ENCODE measurements at regions not wholly inside any gene's neighbourhood (a gene's known extent, or its start where the extent isn't known, plus 50 kb on each side); places are given as distances from the start of the nearest gene placed in this dataset.

GRCh38 chr6:144847916-144848315 is 562.8 kb downstream of the UTRN start (continued):
- TF ChIP-seq MXD4 (CRISPR knock-in tag; IDR thresholded peaks at IDR 0.05; ENCODE audit: borderline replicate concordance): no peak
- no peak for TF ChIP-seq PRRX2 (CRISPR knock-in tag; IDR thresholded peaks at IDR 0.05)
- TF ChIP-seq SMAD4 (CRISPR knock-in tag; IDR thresholded peaks at IDR 0.05): no peak
- TF ChIP-seq SOX15 (CRISPR knock-in tag; IDR thresholded peaks at IDR 0.05): no peak
- no peak for TF ChIP-seq E2F1 (CRISPR knock-in tag; IDR thresholded peaks at IDR 0.05)
- no peak for TF ChIP-seq CREM (CRISPR knock-in tag; IDR thresholded peaks at IDR 0.05)

DNA sequence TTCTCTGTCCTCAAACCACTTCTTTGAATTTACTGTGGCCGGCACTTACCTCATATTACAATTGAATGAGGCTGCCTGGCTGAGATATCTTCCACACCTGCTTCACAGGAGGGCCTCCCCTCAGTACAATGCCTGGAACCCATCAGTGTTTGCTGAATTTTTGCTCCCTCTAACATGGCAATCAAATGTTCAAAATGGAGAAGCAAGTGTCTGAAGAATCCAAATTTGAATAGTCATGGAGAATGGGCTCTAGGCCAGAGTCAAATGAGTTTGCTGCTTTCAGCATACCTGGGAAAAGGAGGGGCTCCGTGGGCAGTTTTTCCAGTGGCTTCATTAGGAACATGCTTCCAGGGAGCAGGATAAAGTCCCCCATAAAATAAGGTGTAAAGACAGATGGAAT is 564.8 kb downstream of the UTRN start:
- POLR2A ChIA-PET: no interaction called here
- CTCF ChIA-PET: no interaction called here
- H3K27ac Mint-ChIP-seq: no peak overlapping the region
- H3K27me3 Mint-ChIP-seq (ENCODE audit: low read depth): peaks cover 4% of the 10 kb centered on the region
- H3K4me3 Mint-ChIP-seq: no peak overlapping the region
- TF ChIP-seq, protein P1, sequence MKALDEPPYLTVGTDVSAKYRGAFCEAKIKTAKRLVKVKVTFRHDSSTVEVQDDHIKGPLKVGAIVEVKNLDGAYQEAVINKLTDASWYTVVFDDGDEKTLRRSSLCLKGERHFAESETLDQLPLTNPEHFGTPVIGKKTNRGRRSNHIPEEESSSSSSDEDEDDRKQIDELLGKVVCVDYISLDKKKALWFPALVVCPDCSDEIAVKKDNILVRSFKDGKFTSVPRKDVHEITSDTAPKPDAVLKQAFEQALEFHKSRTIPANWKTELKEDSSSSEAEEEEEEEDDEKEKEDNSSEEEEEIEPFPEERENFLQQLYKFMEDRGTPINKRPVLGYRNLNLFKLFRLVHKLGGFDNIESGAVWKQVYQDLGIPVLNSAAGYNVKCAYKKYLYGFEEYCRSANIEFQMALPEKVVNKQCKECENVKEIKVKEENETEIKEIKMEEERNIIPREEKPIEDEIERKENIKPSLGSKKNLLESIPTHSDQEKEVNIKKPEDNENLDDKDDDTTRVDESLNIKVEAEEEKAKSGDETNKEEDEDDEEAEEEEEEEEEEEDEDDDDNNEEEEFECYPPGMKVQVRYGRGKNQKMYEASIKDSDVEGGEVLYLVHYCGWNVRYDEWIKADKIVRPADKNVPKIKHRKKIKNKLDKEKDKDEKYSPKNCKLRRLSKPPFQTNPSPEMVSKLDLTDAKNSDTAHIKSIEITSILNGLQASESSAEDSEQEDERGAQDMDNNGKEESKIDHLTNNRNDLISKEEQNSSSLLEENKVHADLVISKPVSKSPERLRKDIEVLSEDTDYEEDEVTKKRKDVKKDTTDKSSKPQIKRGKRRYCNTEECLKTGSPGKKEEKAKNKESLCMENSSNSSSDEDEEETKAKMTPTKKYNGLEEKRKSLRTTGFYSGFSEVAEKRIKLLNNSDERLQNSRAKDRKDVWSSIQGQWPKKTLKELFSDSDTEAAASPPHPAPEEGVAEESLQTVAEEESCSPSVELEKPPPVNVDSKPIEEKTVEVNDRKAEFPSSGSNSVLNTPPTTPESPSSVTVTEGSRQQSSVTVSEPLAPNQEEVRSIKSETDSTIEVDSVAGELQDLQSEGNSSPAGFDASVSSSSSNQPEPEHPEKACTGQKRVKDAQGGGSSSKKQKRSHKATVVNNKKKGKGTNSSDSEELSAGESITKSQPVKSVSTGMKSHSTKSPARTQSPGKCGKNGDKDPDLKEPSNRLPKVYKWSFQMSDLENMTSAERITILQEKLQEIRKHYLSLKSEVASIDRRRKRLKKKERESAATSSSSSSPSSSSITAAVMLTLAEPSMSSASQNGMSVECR (CRISPR knock-in tag; IDR thresholded peaks at IDR 0.05; ENCODE audit: borderline replicate concordance): no peak
- ATAC-seq (no peak), DNase-seq (ENCODE audit: low spot score) (no peak)
- H3K9me3 Mint-ChIP-seq: 0 out of 2 replicates have a peak, but pooled peaks cover 6% of the 10 kb centered on the region
- peaks cover 27% of the 10 kb centered on the region for H3K36me3 Mint-ChIP-seq
- peaks cover 24% of the 10 kb centered on the region for H3K4me1 Mint-ChIP-seq

DNA sequence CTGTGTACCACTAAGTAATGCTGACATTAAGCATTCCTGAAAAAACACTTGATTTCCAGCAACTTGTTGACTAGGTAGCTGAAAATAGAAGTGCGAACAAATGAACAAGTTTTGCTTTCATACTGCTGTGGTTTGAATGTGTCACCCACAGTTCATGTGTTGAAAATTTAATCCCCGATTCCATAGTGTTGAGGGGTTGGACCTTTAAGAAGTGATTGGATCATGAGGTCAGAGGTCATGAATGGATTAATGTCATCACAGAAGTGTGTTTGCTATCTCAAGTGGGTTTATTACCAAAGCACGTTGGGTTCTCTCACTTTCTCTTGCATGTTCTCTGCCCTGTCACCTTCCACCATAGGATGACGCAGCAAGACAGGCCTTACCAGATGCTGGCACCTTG is 568.5 kb downstream of the UTRN start:
- Mint-ChIP-seq H3K27me3 (ENCODE audit: low read depth) (no peaks in the 10 kb centered on the region), H3K4me1 (peaks cover 11% of the 10 kb centered on the region), H3K4me3 (no peak overlapping the region), H3K27ac (no peak overlapping the region), H3K9me3 (peaks cover 26% of the 10 kb centered on the region), H3K36me3 (peaks cover 20% of the 10 kb centered on the region)
- ChIA-PET CTCF (no interaction called here), POLR2A (interaction anchor here (0.6 kb wide), 1 partner anchor 927 kb away, joined by 3 read pairs; no protein-coding TSS in a partner anchor)
- no peak for DNase-seq (ENCODE audit: low spot score)
- TF ChIP-seq TEAD4 (CRISPR knock-in tag; IDR thresholded peaks at IDR 0.05) (no peak), ZBTB21 (CRISPR knock-in tag; IDR thresholded peaks at IDR 0.05; ENCODE audit: borderline replicate concordance) (no peak), TEAD1 (CRISPR knock-in tag; IDR thresholded peaks at IDR 0.05) (no peak)
- ATAC-seq: no peak

GRCh38 chr6:144854654-144855053 is 569.5 kb downstream of the UTRN start:
- TF ChIP-seq ESRRA (CRISPR knock-in tag; IDR thresholded peaks at IDR 0.05; ENCODE audit: borderline replicate concordance) (no peak), ZSCAN18 (CRISPR knock-in tag; IDR thresholded peaks at IDR 0.05) (no peak), NFATC4 (CRISPR knock-in tag; IDR thresholded peaks at IDR 0.05) (no peak), KAT7 (CRISPR knock-in tag; IDR thresholded peaks at IDR 0.05; ENCODE audit: borderline replicate concordance) (no peak), E2F1 (CRISPR knock-in tag; IDR thresholded peaks at IDR 0.05) (no peak), TEAD1 (CRISPR knock-in tag; IDR thresholded peaks at IDR 0.05) (no peak)
- TF ChIP-seq, protein P2, sequence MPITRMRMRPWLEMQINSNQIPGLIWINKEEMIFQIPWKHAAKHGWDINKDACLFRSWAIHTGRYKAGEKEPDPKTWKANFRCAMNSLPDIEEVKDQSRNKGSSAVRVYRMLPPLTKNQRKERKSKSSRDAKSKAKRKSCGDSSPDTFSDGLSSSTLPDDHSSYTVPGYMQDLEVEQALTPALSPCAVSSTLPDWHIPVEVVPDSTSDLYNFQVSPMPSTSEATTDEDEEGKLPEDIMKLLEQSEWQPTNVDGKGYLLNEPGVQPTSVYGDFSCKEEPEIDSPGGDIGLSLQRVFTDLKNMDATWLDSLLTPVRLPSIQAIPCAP (CRISPR knock-in tag; IDR thresholded peaks at IDR 0.05): no peak
- Mint-ChIP-seq H3K27me3 (ENCODE audit: low read depth) (no peaks in the 10 kb centered on the region), H3K4me1 (peaks cover 11% of the 10 kb centered on the region), H3K36me3 (peaks cover 12% of the 10 kb centered on the region), H3K4me3 (no peak overlapping the region), H3K27ac (no peak overlapping the region), H3K9me3 (peaks cover 35% of the 10 kb centered on the region)
- no peak for DNase-seq (ENCODE audit: low spot score)
- ChIA-PET POLR2A (no interaction called here), CTCF (no interaction called here)
- ATAC-seq: no peak

Measured in WTC11 (cell line).